AG09319 (cell line): ENCODE measurements at regions not wholly inside any gene's neighbourhood (a gene's known extent, or its start where the extent isn't known, plus 50 kb on each side); places are given as distances from the start of the nearest gene placed in this dataset.

Source experiments
- DNase-seq: peaks from one replicate; pipeline ENCODE4 v3.0.0-alpha.2; 2010; ENCODE audit warnings: low read depth; ENCODE audit errors: extremely low read depth
- CTCF ChIP-seq: IDR thresholded peaks from 2 replicates; pipeline ENCODE4 v1.5.1; 2011; ENCODE audit warnings: low read depth, mild to moderate bottlenecking, inconsistent platforms, low read length, moderate library complexity

- no peak for DNase-seq
- no peak for TF ChIP-seq CTCF
These were observed 140.1 kb upstream of the LRFN2 start for GRCh38 chr6:40727271-40727670.

GRCh38 chr6:40726853-40727252, 139.7 kb upstream of the LRFN2 start:
- DNase-seq: no peak
- no peak for TF ChIP-seq CTCF

GRCh38 chr6:40725390-40725789, 138.2 kb upstream of the LRFN2 start:
- DNase-seq: no peak
- TF ChIP-seq CTCF: no peak

- no peak for TF ChIP-seq CTCF
- no peak for DNase-seq
These were observed 137.7 kb upstream of the LRFN2 start for GRCh38 chr6:40724886-40725285.

GRCh38 chr6:40723967-40724366, 136.8 kb upstream of the LRFN2 start:
- no peak for DNase-seq
- no peak for TF ChIP-seq CTCF

- no peak for DNase-seq
- TF ChIP-seq CTCF: no peak
These were observed 135.5 kb upstream of the LRFN2 start for GRCh38 chr6:40722553-40723258.

- DNase-seq: no peak
- no peak for TF ChIP-seq CTCF
These were observed 134.9 kb upstream of the LRFN2 start for GRCh38 chr6:40722091-40722490.
